Ovary (tissue), 3 donors: ENCODE measurements at regions not wholly inside any gene's neighbourhood (a gene's known extent, or its start where the extent isn't known, plus 50 kb on each side); places are given as distances from the start of the nearest gene placed in this dataset.

ENCODE experiments used
- CTCF ChIP-seq, 3 donors: fragments of 450-650 bp in 2 of 3; fragments of 200-600 bp in 1 of 3; IDR thresholded peaks; one replicate each; pipeline versions ENCODE4 v1.5.1 to v1.8.0; 2016 to 2022; ENCODE audit warnings: antibody characterized with exemption in 3 of 3, mild to moderate bottlenecking in 1 of 3
- EP300 ChIP-seq: sonication (generic); formaldehyde crosslinking; IDR thresholded peaks from one replicate; pipeline ENCODE4 v1.6.1; 2017; ENCODE audit warnings: antibody characterized with exemption
- POLR2A ChIP-seq: fragments of 450-650 bp; IDR thresholded peaks from one replicate; pipeline ENCODE4 v1.6.1; 2017; ENCODE audit warnings: antibody characterized with exemption, mild to moderate bottlenecking, moderate library complexity
- donor health status: DM: no; HTN: no; CAD: no.

DNA sequence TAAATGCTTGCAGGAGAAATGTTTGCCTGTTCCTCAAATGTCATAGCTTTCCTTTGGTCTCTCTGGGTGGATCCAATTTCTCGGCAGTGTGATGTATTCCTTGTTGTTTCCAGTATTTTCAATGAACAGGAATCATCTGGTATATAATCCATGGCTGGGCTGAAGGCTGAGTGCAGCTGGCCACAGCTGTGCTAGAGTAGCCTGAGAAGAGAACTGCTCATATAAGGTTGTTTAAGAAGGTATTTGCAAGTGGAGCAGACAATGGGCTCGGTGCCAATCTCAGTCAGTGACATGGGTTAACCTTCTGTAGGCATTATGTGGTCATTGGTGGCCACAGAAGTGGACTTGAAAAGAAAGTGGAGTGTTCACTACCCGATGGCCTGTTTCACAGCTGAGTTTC lies 390.3 kb downstream of the SPRY1 start:
- TF ChIP-seq CTCF (IDR thresholded peaks at IDR 0.05) (no peak), POLR2A (no peak), EP300 (no peak)
